Retinal pigment epithelial cell (primary cell): ENCODE measurements at regions not wholly inside any gene's neighbourhood (a gene's known extent, or its start where the extent isn't known, plus 50 kb on each side); places are given as distances from the start of the nearest gene placed in this dataset.

Experiments used
- DNase-seq: peaks from one replicate; pipeline ENCODE4 v3.0.0-alpha.2; 2010; ENCODE audit warnings: low read depth
- H3K4me3 ChIP-seq: 2 replicates; pipeline ENCODE4 v1.5.1; 2011; ENCODE audit warnings: mild to moderate bottlenecking, low read length, control low read depth, moderate library complexity
- CTCF ChIP-seq: conservative IDR thresholded peaks from 2 replicates; pipeline ENCODE4 v1.5.1; 2011; ENCODE audit warnings: low read depth, low read length, control low read depth, inconsistent platforms

- DNase-seq, result no peak
- TF ChIP-seq CTCF, result no peak
- no peak overlapping the region for H3K4me3 ChIP-seq
These were observed 731.4 kb downstream of the LTN1 start for GRCh38 chr21:28261298-28261697.

GRCh38 chr21:28257276-28257675 is 735.4 kb downstream of the LTN1 start:
- no peak for DNase-seq
- H3K4me3 ChIP-seq, result no peak overlapping the region
- TF ChIP-seq CTCF, result no peak

- no peak for TF ChIP-seq CTCF
- no peak overlapping the region for H3K4me3 ChIP-seq
- DNase-seq, result no peak
These were observed 735.8 kb downstream of the LTN1 start for GRCh38 chr21:28256837-28257236.

GRCh38 chr21:28256420-28256831 is 736.3 kb downstream of the LTN1 start:
- no peak for DNase-seq
- no peak overlapping the region for H3K4me3 ChIP-seq
- TF ChIP-seq CTCF, result no peak

GRCh38 chr21:28253961-28254360 is 738.7 kb downstream of the LTN1 start:
- H3K4me3 ChIP-seq, result no peak overlapping the region
- no peak for TF ChIP-seq CTCF
- DNase-seq, result no peak

GRCh38 chr21:28253338-28253737 is 739.3 kb downstream of the LTN1 start:
- DNase-seq, result no peak
- no peak overlapping the region for H3K4me3 ChIP-seq

GRCh38 chr21:28252928-28253327 is 739.7 kb downstream of the LTN1 start:
- no peak for TF ChIP-seq CTCF
- no peak for DNase-seq
- no peak overlapping the region for H3K4me3 ChIP-seq

More at GRCh38 chr21:28253338-28253737, 739.3 kb downstream of the LTN1 start:
- TF ChIP-seq CTCF, result no peak
